Lower leg skin (tissue), 3 donors: ENCODE measurements at regions not wholly inside any gene's neighbourhood (a gene's known extent, or its start where the extent isn't known, plus 50 kb on each side); places are given as distances from the start of the nearest gene placed in this dataset.

ENCODE experiments used
- POLR2A ChIP-seq, 2 donors: fragments of 450-650 bp; IDR thresholded peaks; one replicate each; pipeline ENCODE4 v1.6.1; 2016 to 2017; ENCODE audit warnings: antibody characterized with exemption in 2 of 2, mild to moderate bottlenecking in 1 of 2, moderate library complexity in 1 of 2
- TF ChIP-seq, protein P1 (sequence below), 3 donors: fragments of 450-650 bp; IDR thresholded peaks; one replicate each; pipeline ENCODE4 v1.5.1; 2016; ENCODE audit warnings: antibody characterized with exemption in 3 of 3, mild to moderate bottlenecking in 3 of 3, moderate library complexity in 2 of 3

DNA sequence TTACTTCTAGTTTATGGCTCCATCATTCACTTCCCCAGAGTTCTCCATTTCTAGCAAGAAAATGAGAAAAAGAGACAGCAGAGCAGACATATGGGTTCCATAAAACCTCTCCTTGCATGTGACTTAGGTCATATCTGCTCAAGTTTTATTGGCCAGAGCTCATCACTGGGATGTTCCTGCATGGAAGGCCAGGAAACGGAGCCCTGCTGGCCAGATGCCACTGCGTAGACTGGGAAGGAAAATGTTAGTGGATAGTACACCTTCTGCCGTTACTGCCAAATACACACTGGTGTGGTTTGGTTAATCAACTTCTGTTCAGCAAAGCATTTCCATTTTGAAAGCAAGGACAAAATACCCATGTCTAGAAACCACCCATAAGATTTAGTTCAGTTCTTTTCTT lies 220.6 kb upstream of the TSHZ2 start:
- TF ChIP-seq, protein P1, sequence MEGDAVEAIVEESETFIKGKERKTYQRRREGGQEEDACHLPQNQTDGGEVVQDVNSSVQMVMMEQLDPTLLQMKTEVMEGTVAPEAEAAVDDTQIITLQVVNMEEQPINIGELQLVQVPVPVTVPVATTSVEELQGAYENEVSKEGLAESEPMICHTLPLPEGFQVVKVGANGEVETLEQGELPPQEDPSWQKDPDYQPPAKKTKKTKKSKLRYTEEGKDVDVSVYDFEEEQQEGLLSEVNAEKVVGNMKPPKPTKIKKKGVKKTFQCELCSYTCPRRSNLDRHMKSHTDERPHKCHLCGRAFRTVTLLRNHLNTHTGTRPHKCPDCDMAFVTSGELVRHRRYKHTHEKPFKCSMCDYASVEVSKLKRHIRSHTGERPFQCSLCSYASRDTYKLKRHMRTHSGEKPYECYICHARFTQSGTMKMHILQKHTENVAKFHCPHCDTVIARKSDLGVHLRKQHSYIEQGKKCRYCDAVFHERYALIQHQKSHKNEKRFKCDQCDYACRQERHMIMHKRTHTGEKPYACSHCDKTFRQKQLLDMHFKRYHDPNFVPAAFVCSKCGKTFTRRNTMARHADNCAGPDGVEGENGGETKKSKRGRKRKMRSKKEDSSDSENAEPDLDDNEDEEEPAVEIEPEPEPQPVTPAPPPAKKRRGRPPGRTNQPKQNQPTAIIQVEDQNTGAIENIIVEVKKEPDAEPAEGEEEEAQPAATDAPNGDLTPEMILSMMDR (IDR thresholded peaks at IDR 0.05) = no peak
- no peak for TF ChIP-seq POLR2A (IDR thresholded peaks at IDR 0.05)
